Progenitor cell of endocrine pancreas (in vitro differentiated cells): ENCODE measurements at regions not wholly inside any gene's neighbourhood (a gene's known extent, or its start where the extent isn't known, plus 50 kb on each side); places are given as distances from the start of the nearest gene placed in this dataset.

Experiments used
- DNase-seq: peaks from one replicate; pipeline ENCODE4 v3.0.0; 2021; ENCODE audit warnings: low spot score; ENCODE audit not compliant: unreplicated experiment
- H3K27ac Mint-ChIP-seq: 2 replicates; pipeline ENCODE4 v1.8.0; 2021; ENCODE audit warnings: mild to moderate bottlenecking, moderate library complexity, mixed read lengths
- H3K27me3 Mint-ChIP-seq: 2 replicates; pipeline ENCODE4 v1.8.0; 2021; ENCODE audit warnings: mixed read lengths
- H3K36me3 Mint-ChIP-seq: 2 replicates; pipeline ENCODE4 v1.8.0; 2022; ENCODE audit warnings: mixed read lengths; ENCODE audit not compliant: insufficient read depth
- H3K4me1 Mint-ChIP-seq: 2 replicates; pipeline ENCODE4 v1.8.0; 2021; ENCODE audit warnings: low read depth, mixed read lengths
- H3K4me3 Mint-ChIP-seq: 2 replicates; pipeline ENCODE4 v1.8.0; 2021; ENCODE audit warnings: low read depth, mild to moderate bottlenecking, moderate library complexity, mixed read lengths
- H3K9me3 Mint-ChIP-seq: 2 replicates; pipeline ENCODE4 v1.8.0; 2021; ENCODE audit warnings: low read depth, mixed read lengths
- TF ChIP-seq, protein P1 (sequence below): fragments of 200-600 bp; sonication (generic); IDR thresholded peaks from one replicate; pipeline ENCODE4 v1.5.0; 2021; ENCODE audit warnings: antibody characterized with exemption, mild to moderate bottlenecking; ENCODE audit not compliant: unreplicated experiment

DNA sequence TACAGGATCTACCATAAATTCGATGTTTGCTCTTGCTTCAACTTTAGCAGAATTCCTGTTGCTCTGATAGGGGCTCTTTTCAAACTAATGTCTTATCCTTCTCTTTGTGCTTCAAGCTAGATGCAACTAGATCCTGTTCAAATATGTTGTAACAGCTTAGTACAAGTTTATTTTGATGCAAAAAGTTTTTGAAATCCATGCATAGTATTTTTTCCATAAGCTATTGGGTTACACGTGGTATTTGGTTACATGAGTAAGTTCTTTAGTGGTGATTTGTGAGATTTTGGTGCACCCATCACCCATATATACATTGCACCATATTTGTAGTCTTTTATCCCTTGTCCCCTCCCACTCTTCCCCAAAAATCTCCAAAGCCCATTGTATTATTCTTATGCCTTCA, 907.7 kb downstream of the LTN1 start:
- peaks cover 30% of the 10 kb centered on the region for H3K9me3 Mint-ChIP-seq
- H3K27me3 Mint-ChIP-seq, result no peaks in the 10 kb centered on the region
- no peak for DNase-seq
- peaks cover 4% of the 10 kb centered on the region for H3K4me1 Mint-ChIP-seq
- peaks cover 5% of the 10 kb centered on the region for H3K36me3 Mint-ChIP-seq
- TF ChIP-seq, protein P1, sequence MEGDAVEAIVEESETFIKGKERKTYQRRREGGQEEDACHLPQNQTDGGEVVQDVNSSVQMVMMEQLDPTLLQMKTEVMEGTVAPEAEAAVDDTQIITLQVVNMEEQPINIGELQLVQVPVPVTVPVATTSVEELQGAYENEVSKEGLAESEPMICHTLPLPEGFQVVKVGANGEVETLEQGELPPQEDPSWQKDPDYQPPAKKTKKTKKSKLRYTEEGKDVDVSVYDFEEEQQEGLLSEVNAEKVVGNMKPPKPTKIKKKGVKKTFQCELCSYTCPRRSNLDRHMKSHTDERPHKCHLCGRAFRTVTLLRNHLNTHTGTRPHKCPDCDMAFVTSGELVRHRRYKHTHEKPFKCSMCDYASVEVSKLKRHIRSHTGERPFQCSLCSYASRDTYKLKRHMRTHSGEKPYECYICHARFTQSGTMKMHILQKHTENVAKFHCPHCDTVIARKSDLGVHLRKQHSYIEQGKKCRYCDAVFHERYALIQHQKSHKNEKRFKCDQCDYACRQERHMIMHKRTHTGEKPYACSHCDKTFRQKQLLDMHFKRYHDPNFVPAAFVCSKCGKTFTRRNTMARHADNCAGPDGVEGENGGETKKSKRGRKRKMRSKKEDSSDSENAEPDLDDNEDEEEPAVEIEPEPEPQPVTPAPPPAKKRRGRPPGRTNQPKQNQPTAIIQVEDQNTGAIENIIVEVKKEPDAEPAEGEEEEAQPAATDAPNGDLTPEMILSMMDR, result no peak
- no peak overlapping the region for H3K27ac Mint-ChIP-seq
- no peak overlapping the region for H3K4me3 Mint-ChIP-seq

DNA sequence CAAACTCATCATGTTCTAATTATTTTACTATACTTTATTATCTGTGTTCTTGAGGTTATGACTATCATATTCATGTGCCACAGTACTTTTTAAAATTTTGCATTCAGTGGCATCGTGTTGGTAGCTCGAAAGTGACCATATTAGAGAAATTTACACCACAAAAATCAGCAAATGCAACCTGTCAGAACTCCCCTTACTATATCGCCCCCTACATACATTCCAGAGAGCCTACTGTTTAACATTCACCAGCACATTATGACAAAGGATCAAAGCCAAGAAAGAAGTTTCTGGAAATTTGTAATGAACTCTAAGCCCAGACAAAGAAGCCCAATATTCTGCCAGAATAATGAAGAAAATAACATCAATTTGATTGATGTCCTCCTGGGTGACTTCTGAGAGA, 909.3 kb downstream of the LTN1 start:
- Mint-ChIP-seq H3K36me3 (peaks cover 3% of the 10 kb centered on the region), H3K4me3 (no peak overlapping the region), H3K9me3 (peaks cover 24% of the 10 kb centered on the region), H3K27me3 (no peaks in the 10 kb centered on the region), H3K27ac (no peak overlapping the region), H3K4me1 (no peaks in the 10 kb centered on the region)
- no peak for DNase-seq
- TF ChIP-seq, protein P1, result no peak

DNA sequence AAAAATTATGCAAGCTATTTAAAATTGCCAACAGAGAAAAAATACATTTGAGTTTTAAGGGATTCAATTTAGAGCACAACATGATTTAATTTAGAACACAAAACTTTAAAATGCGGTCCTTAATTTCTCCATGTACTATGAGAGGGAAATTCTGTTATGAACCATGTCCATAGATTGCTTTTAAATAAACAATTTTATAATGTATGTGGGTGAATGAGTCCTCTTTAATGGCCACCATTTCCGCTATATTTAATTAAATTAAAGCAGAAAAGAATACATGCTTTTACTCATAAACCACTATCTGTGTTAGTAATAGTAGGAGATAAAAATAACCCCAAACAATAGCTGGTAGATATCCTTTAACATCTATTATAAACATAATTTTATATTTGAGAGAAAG, 914.6 kb downstream of the LTN1 start:
- Mint-ChIP-seq H3K27ac (no peak overlapping the region), H3K4me3 (no peak overlapping the region), H3K36me3 (no peaks in the 10 kb centered on the region), H3K27me3 (no peaks in the 10 kb centered on the region), H3K4me1 (peaks cover 2% of the 10 kb centered on the region), H3K9me3 (no peaks in the 10 kb centered on the region)
- TF ChIP-seq, protein P1, result no peak
- no peak for DNase-seq

DNA sequence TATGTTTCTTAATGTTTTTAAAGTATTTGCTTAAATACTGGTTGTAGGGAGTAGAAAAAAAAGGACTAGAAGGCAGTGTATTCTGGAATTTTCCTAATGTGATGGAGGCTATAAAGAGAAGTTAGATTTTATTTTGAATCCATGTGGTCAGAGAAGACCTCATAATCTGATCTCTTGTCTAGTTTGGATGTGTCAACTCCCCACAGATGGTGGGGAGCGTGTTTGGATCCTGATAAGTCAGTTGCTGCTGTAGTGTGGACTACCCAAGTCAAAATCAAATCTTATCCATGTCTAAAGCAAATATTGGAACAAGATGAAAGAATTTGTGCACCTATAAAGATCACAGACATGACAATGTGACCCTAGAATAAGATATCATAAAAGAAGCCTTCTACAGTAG, 918.0 kb downstream of the LTN1 start:
- no peak overlapping the region for H3K27ac Mint-ChIP-seq
- H3K36me3 Mint-ChIP-seq, result no peaks in the 10 kb centered on the region
- no peak overlapping the region for H3K4me3 Mint-ChIP-seq
- no peaks in the 10 kb centered on the region for H3K27me3 Mint-ChIP-seq
- H3K4me1 Mint-ChIP-seq, result peaks cover 2% of the 10 kb centered on the region
- no peak for DNase-seq
- peaks cover 4% of the 10 kb centered on the region for H3K9me3 Mint-ChIP-seq
- TF ChIP-seq, protein P1, result no peak

DNA sequence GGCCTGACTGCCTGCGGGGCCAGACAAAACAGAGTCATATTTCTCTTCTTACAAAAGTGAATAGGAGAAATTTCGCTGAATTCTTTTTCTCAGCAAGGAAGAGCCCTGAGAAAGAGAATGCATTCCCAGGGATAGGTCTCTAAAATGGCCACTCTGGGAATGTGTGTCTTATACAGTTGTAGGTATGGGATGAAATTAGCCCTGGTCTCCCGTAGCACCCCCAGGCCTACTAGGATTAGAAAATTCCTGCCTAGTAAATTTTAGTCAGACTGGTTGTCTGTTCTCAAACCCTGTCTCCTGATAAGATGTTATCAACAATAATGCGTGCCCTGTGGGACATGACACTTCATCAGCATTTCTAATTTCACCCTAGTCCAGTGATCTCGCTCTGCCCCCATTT, 920.1 kb downstream of the LTN1 start:
- DNase-seq, result no peak
- no peak overlapping the region for H3K4me3 Mint-ChIP-seq
- no peaks in the 10 kb centered on the region for H3K36me3 Mint-ChIP-seq
- H3K27ac Mint-ChIP-seq, result no peak overlapping the region
- peaks cover 2% of the 10 kb centered on the region for H3K4me1 Mint-ChIP-seq
- H3K27me3 Mint-ChIP-seq, result no peaks in the 10 kb centered on the region
- TF ChIP-seq, protein P1, result no peak
- peaks cover 4% of the 10 kb centered on the region for H3K9me3 Mint-ChIP-seq
